ENCODE measurements at regions not wholly inside any gene's neighbourhood (a gene's known extent, or its start where the extent isn't known, plus 50 kb on each side); places are given as distances from the start of the nearest gene placed in this dataset.

- DNase-seq: no peak
Observed at GRCh38 chr5:89904442-89904841, 505.1 kb downstream of the CETN3 start.

GRCh38 chr5:89901983-89902382 lies 507.6 kb downstream of the CETN3 start:
- DNase-seq: no peak

- DNase-seq: no peak
Observed at GRCh38 chr5:89901346-89901745, 508.2 kb downstream of the CETN3 start.

- no peak for DNase-seq
Observed at GRCh38 chr5:89900346-89900745, 509.2 kb downstream of the CETN3 start.

GRCh38 chr5:89899559-89899958 lies 510.0 kb downstream of the CETN3 start:
- DNase-seq: no peak

GRCh38 chr5:89893546-89893945 lies 516.0 kb downstream of the CETN3 start:
- DNase-seq: no peak

GRCh38 chr5:89885670-89886069 lies 523.9 kb downstream of the CETN3 start:
- DNase-seq: no peak

GRCh38 chr5:89883967-89884366 lies 525.6 kb downstream of the CETN3 start:
- DNase-seq: no peak

- no peak for DNase-seq
Observed at GRCh38 chr5:89878140-89879132, 531.1 kb downstream of the CETN3 start.

- DNase-seq: no peak
Observed at GRCh38 chr5:89871906-89872305, 537.6 kb downstream of the CETN3 start.

- DNase-seq: no peak
Observed at GRCh38 chr5:89869346-89869745, 540.2 kb downstream of the CETN3 start.

- no peak for DNase-seq
Observed at GRCh38 chr5:89866410-89866809, 543.1 kb downstream of the CETN3 start.

GRCh38 chr5:89864941-89865340 lies 544.6 kb downstream of the CETN3 start:
- DNase-seq: no peak

GRCh38 chr5:89857790-89858189 lies 551.8 kb downstream of the CETN3 start:
- DNase-seq: no peak

- no peak for DNase-seq
Observed at GRCh38 chr5:89855417-89855816, 554.1 kb downstream of the CETN3 start.

- DNase-seq: no peak
Observed at GRCh38 chr5:89851911-89852310, 557.6 kb downstream of the CETN3 start.

- no peak for DNase-seq
Observed at GRCh38 chr5:89850513-89850865, 559.1 kb downstream of the CETN3 start.

GRCh38 chr5:89849830-89850512 lies 559.6 kb downstream of the CETN3 start:
- DNase-seq: no peak

- DNase-seq: no peak
Observed at GRCh38 chr5:89847743-89848142, 561.8 kb downstream of the CETN3 start.

GRCh38 chr5:89844548-89844947 lies 565.0 kb downstream of the CETN3 start:
- DNase-seq: no peak

GRCh38 chr5:89842531-89842930 lies 567.0 kb downstream of the CETN3 start:
- DNase-seq: no peak

GRCh38 chr5:89840906-89841305 lies 568.6 kb downstream of the CETN3 start:
- no peak for DNase-seq

- DNase-seq: no peak
Observed at GRCh38 chr5:89830691-89831090, 578.9 kb downstream of the CETN3 start.

- DNase-seq: no peak
Observed at GRCh38 chr5:89827960-89828359, 581.6 kb downstream of the CETN3 start.
